ENCODE measurements at regions not wholly inside any gene's neighbourhood (a gene's known extent, or its start where the extent isn't known, plus 50 kb on each side); places are given as distances from the start of the nearest gene placed in this dataset.

GRCh38 chr17:54745862-54746261 lies 154.8 kb upstream of the TOM1L1 start:
- DNase-seq (ENCODE audit: insufficient read length) (no peak), FAIRE-seq (no peak)
- TF ChIP-seq POLR2A (IDR thresholded peaks at IDR 0.05; ENCODE audit: low read depth, low read length) = no peak
- TF ChIP-seq POLR2AphosphoS5 (IDR thresholded peaks at IDR 0.05; ENCODE audit: low read depth, low read length) = no peak
- TF ChIP-seq TAF1 (IDR thresholded peaks at IDR 0.05; ENCODE audit: borderline replicate concordance, low read depth, low read length) = no peak

- no peak for TF ChIP-seq POLR2AphosphoS5 (IDR thresholded peaks at IDR 0.05; ENCODE audit: low read depth, low read length)
- TF ChIP-seq TAF1 (IDR thresholded peaks at IDR 0.05; ENCODE audit: borderline replicate concordance, low read depth, low read length) = no peak
- TF ChIP-seq POLR2A (IDR thresholded peaks at IDR 0.05; ENCODE audit: low read depth, low read length) = no peak
- DNase-seq (ENCODE audit: insufficient read length) (no peak), FAIRE-seq (no peak)
Observed at GRCh38 chr17:54749157-54749556, 151.5 kb upstream of the TOM1L1 start.

- DNase-seq (ENCODE audit: insufficient read length) = peak; percentile 3
- FAIRE-seq = no peak
- TF ChIP-seq POLR2A (IDR thresholded peaks at IDR 0.05; ENCODE audit: low read depth, low read length) = no peak
- TF ChIP-seq POLR2AphosphoS5 (IDR thresholded peaks at IDR 0.05; ENCODE audit: low read depth, low read length) = no peak
- no peak for TF ChIP-seq TAF1 (IDR thresholded peaks at IDR 0.05; ENCODE audit: borderline replicate concordance, low read depth, low read length)
Observed at GRCh38 chr17:54754560-54754959, 146.1 kb upstream of the TOM1L1 start.

GRCh38 chr17:54760836-54761235 lies 139.8 kb upstream of the TOM1L1 start:
- DNase-seq (ENCODE audit: insufficient read length) = no peak
- FAIRE-seq = no peak
- no peak for TF ChIP-seq POLR2A (IDR thresholded peaks at IDR 0.05; ENCODE audit: low read depth, low read length)
- TF ChIP-seq TAF1 (IDR thresholded peaks at IDR 0.05; ENCODE audit: borderline replicate concordance, low read depth, low read length) = no peak
- no peak for TF ChIP-seq POLR2AphosphoS5 (IDR thresholded peaks at IDR 0.05; ENCODE audit: low read depth, low read length)

GRCh38 chr17:54770836-54771235 lies 129.8 kb upstream of the TOM1L1 start:
- TF ChIP-seq POLR2AphosphoS5 (IDR thresholded peaks at IDR 0.05; ENCODE audit: low read depth, low read length) = no peak
- DNase-seq (ENCODE audit: insufficient read length) (no peak), FAIRE-seq (no peak)

- TF ChIP-seq POLR2AphosphoS5 (IDR thresholded peaks at IDR 0.05; ENCODE audit: low read depth, low read length) = no peak
- TF ChIP-seq POLR2A (IDR thresholded peaks at IDR 0.05; ENCODE audit: low read depth, low read length) = no peak
- TF ChIP-seq TAF1 (IDR thresholded peaks at IDR 0.05; ENCODE audit: borderline replicate concordance, low read depth, low read length) = no peak
- DNase-seq (ENCODE audit: insufficient read length) = no peak
- FAIRE-seq = no peak
Observed at GRCh38 chr17:54771409-54771915, 129.2 kb upstream of the TOM1L1 start.

GRCh38 chr17:54780238-54780637 lies 120.4 kb upstream of the TOM1L1 start:
- no peak for FAIRE-seq
- TF ChIP-seq TAF1 (IDR thresholded peaks at IDR 0.05; ENCODE audit: borderline replicate concordance, low read depth, low read length) (no peak), POLR2AphosphoS5 (IDR thresholded peaks at IDR 0.05; ENCODE audit: low read depth, low read length) (no peak), POLR2A (IDR thresholded peaks at IDR 0.05; ENCODE audit: low read depth, low read length) (no peak)
- DNase-seq (ENCODE audit: insufficient read length) = no peak

GRCh38 chr17:54781389-54781788 lies 119.3 kb upstream of the TOM1L1 start:
- no peak for DNase-seq (ENCODE audit: insufficient read length)
- no peak for FAIRE-seq
- TF ChIP-seq TAF1 (IDR thresholded peaks at IDR 0.05; ENCODE audit: borderline replicate concordance, low read depth, low read length) (no peak), POLR2AphosphoS5 (IDR thresholded peaks at IDR 0.05; ENCODE audit: low read depth, low read length) (no peak), POLR2A (IDR thresholded peaks at IDR 0.05; ENCODE audit: low read depth, low read length) (no peak)

- DNase-seq (ENCODE audit: insufficient read length) = no peak
- no peak for FAIRE-seq
- TF ChIP-seq POLR2A (IDR thresholded peaks at IDR 0.05; ENCODE audit: low read depth, low read length) (no peak), POLR2AphosphoS5 (IDR thresholded peaks at IDR 0.05; ENCODE audit: low read depth, low read length) (no peak), TAF1 (IDR thresholded peaks at IDR 0.05; ENCODE audit: borderline replicate concordance, low read depth, low read length) (no peak)
Observed at GRCh38 chr17:54784305-54784704, 116.3 kb upstream of the TOM1L1 start.

- FAIRE-seq (no peak), DNase-seq (ENCODE audit: insufficient read length) (no peak)
- TF ChIP-seq POLR2AphosphoS5 (IDR thresholded peaks at IDR 0.05; ENCODE audit: low read depth, low read length) (no peak), POLR2A (IDR thresholded peaks at IDR 0.05; ENCODE audit: low read depth, low read length) (no peak), TAF1 (IDR thresholded peaks at IDR 0.05; ENCODE audit: borderline replicate concordance, low read depth, low read length) (no peak)
Observed at GRCh38 chr17:54785643-54786268, 114.9 kb upstream of the TOM1L1 start.

GRCh38 chr17:54789101-54789880 lies 111.4 kb upstream of the TOM1L1 start:
- TF ChIP-seq TAF1 (IDR thresholded peaks at IDR 0.05; ENCODE audit: borderline replicate concordance, low read depth, low read length) (no peak), POLR2A (IDR thresholded peaks at IDR 0.05; ENCODE audit: low read depth, low read length) (no peak), POLR2AphosphoS5 (IDR thresholded peaks at IDR 0.05; ENCODE audit: low read depth, low read length) (no peak)
- FAIRE-seq = no peak

GRCh38 chr17:54793271-54793670 lies 107.4 kb upstream of the TOM1L1 start:
- FAIRE-seq = no peak
- TF ChIP-seq TAF1 (IDR thresholded peaks at IDR 0.05; ENCODE audit: borderline replicate concordance, low read depth, low read length) = no peak
- TF ChIP-seq POLR2AphosphoS5 (IDR thresholded peaks at IDR 0.05; ENCODE audit: low read depth, low read length) = no peak
- no peak for TF ChIP-seq POLR2A (IDR thresholded peaks at IDR 0.05; ENCODE audit: low read depth, low read length)
- DNase-seq (ENCODE audit: insufficient read length) = no peak

More at GRCh38 chr17:54789101-54789880, 111.4 kb upstream of the TOM1L1 start:
- no peak for DNase-seq (ENCODE audit: insufficient read length)

Measured in GM12892 (cell line).